T47D (cell line): ENCODE measurements at regions not wholly inside any gene's neighbourhood (a gene's known extent, or its start where the extent isn't known, plus 50 kb on each side); places are given as distances from the start of the nearest gene placed in this dataset.
A peak's percentile ranks its signal among the peaks of the same experiment; 100 is the strongest.

ENCODE experiments used
- DNase-seq, 2 experiments: peaks; one replicate each; pipeline versions ENCODE4 v3.0.0 to v3.0.0-alpha.2; 2011 to 2012; ENCODE audit warnings: low read depth in 1 of 2, low spot score in 1 of 2
- JUND ChIP-seq: IDR thresholded peaks from 2 replicates; pipeline ENCODE4 v1.6.1; 2012; ENCODE audit warnings: low read depth
- in situ Hi-C: cut with HindIII; loops from 2 replicates; pipeline ENCODE4 v1.10.0; 2016; ENCODE audit warnings: low sequenced_read_pairs, low pct_unique_long_range_greater_than_20kb

DNA sequence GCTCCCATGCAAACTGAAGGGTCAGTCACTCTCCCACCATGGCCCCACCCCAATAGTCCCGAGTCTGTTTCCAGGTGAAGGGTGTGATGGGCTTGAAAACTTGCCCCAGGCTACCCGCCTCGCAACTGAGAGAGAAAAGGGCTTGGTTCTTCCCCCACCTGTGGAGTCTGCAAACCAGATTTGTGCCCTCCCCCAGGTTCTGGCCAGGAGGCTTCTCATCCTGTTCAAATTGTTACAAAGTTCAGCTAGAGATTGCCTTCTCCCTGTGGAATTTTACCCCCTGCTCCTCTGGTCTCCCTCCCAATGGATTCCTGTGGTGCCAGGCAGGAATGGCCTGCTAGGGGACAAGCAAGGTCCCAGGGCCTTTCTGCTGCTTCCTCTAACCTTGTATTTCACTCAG lies 93.1 kb upstream of the ACO1 start:
- TF ChIP-seq JUND: no peak
- in situ Hi-C loops: no loop called here
- DNase-seq: peak in 1 of 2 experiments; percentile 62

DNA sequence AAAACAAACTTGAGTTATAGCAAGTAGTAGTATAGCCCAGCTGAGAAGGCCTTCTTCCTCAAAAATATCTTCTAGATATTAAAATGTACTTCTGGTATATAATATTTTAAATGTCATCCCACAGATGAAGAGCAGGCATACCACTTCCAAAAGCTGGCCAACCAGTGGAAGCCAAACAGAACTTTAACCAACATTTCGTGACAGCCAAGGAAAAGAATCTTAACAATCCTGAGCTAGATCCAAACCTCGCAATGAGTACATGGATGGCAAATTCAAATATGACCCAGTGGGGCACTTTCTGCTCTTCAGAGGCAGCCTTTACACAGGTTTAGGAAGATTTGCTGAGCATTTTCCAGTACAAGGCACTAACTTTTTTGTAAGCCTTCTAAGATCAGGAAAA lies 91.8 kb upstream of the ACO1 start:
- in situ Hi-C loops: no loop called here
- DNase-seq: peak in 1 of 2 experiments; percentile 76
- no peak for TF ChIP-seq JUND

DNA sequence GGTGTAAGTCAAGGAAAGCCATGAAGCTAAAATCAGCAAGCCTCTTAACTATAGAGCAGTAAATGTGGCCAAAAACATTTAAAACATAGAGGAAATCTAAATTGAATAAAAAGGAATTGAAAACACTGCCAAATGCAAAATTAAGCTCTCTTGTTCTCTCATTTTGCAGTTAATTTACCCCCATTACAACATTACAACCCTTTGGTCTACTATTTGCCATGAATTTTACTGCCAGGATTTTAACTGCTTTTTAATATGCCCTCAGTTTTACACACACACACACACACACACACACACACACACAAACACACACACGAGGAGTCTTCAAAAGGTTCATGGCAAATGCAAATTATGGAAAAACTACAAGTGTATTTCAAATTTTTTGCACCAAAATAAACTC lies 91.4 kb upstream of the ACO1 start:
- DNase-seq: no peak
- in situ Hi-C loops: no loop called here

DNA sequence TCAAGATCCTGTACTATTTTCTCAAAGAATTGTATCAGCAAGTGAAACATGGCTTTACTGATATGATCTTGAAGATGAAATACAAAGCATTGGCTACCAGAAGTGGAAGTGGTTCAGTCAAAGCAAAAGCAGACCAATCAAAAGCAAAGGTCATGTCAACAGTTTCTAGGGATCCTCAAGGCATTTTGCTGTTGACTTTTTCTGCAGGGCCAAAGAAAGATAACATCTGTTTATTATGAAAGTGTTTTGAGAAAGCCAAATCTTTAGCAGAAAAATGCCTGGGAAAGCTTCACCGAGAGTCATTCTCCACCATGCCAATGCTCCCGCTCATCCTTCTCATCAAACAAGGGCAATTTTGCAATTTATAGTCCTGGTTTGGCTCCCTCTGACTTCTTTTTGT lies 90.3 kb upstream of the ACO1 start:
- peak; percentile 54; the same call in 1 of the 2 replicates for TF ChIP-seq JUND
- in situ Hi-C loops: no loop called here
- peak in 1 of 2 experiments; percentile 93 for DNase-seq

More for the DNA sequence above, 91.4 kb upstream of the ACO1 start:
- no peak for TF ChIP-seq JUND

DNA sequence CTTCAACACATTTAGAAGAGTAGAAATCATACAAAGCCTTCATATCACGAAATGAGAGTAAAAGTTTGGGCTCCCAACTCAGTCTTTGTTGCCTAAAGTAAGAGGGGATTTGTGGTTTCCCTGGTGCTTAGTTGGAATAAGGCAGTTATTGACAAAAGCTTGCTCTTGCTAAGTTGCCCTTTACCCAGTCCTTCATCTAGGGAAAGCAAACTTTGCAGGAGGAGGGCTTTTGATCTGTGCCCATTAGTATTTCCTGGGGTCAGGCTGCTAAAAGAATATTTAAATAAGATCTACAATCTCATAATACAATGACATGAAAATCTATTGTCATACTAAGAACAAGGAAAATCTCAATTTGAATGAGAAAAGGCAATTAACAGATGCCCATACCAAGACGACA lies 84.1 kb upstream of the ACO1 start:
- in situ Hi-C loops: no loop called here
- TF ChIP-seq JUND: no peak
- no peak for DNase-seq

DNA sequence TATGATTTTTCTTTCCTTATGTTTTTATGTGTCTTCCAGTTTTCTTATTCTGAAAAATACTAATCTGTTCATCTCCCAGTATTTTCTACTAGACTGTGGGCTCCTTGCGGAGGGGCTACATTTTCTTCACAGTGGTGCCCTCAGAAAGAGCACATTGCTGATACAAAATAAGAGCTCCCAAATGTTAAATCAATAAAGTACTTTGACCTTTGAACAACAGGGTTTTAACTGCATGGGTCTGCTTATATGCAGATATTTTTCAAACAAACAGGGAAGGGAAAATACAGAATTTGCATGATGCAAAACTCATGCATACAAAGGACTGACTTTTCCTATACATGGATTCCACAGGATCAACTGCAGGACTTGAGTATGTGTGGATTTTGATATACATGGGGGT lies 79.9 kb upstream of the ACO1 start:
- in situ Hi-C loops: no loop called here
- DNase-seq: no peak
- TF ChIP-seq JUND: no peak

DNA sequence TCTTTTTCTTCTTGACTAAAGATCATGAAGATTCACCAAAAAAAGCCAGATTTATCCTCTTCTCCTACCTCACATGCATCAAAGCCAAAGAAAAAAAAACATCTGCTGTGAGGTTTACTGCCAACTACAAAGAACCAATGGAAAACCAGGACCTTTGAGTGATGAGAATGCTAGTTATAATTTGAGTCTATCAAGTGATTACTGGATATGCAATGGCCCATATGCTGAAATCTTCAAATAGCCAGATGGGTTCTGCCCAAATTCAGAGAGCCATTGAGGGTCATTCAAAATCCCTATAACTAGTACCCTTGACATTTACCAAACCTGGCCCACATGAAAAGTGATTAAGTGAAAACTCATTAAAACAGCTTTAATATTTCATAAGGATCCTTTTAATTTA lies 78.4 kb upstream of the ACO1 start:
- no peak for DNase-seq
- no peak for TF ChIP-seq JUND
- in situ Hi-C loops: no loop called here

DNA sequence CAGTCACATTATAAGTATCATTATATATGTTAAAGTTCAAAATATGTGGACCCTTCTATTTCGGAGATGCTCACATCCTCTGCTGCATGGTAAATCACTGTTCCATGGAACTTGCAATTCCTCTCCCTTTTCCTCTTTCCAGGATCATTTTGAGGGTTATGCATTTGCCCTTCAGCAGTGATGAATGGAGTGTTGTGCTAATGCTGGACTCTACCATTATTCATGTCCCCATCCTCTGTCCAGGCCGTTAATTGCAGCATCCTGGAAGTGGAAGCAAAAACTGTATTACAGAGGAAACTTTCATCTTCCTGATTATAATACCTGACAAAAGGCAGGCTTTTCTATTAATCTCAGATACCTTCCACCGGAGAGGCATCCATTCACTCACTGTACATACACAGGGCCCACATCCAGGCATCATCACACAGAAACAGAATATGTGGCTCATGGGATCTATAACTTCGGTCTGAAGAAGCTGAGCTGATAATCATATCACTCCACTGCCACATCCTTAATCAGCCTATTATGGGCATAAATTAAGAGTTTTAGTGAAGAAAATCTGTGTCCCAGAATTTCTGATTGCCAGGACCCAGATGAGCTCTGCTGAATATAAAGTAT lies 65.0 kb upstream of the ACO1 start:
- DNase-seq: no peak
- in situ Hi-C loops: no loop called here
- TF ChIP-seq JUND: no peak

DNA sequence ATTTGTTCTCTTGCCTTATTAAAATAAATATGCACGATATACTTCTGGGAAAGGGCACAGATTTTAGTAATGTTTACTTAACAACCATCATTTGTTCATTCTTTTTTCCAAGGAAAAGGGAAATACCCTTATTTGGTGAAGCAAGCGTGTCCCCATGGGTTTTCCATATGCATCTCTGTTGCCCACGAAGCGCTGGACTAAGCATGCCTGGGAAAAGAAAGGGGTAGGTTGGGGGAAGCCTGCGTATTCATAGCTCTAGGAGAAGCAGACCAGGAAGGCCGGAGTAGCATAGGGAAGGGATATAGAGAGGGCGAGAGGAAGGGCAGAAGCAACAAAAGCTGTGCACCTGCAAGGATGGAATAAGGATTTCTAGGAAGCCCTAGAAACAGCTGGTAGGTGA lies 61.8 kb upstream of the ACO1 start:
- TF ChIP-seq JUND: no peak
- no peak for DNase-seq
- in situ Hi-C loops: no loop called here

DNA sequence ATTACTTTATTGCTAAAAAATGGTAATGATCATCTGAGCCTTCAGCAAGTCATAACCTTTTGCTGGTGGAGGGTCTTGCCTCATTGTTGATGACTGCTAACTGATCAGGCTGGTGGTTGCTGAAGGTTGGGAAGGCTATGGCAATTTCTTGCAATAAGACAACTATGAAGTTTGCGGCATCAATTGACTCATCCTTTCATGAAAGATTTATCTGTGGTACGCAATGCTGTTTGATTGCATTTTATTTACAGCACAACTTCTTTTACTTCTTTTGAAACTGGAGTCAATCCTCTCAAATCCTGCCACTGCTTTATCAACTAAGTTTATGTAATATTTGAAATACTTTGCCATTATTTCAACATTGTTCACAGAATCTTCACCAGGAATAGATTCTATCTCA lies 58.3 kb upstream of the ACO1 start:
- in situ Hi-C loops: no loop called here
- no peak for TF ChIP-seq JUND
- DNase-seq: no peak

DNA sequence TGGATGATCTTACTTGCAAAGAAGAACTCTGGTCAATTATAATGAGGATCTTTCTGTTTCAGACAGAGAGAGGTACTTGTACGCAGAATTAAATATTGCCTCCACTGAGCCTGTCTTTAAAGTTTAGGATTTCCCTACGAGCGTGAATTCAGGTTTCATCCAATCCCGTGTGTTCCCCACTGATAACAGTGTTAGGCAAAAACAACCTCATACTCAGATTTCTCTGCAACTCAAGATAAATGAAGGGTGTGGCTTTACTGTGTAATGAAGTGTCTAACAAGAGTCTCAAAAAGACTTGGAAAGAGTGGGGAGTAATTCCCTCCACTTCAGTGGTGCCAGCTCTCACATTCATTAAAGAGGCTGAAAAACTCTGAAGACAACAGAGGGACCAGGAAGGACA lies 53.2 kb upstream of the ACO1 start:
- TF ChIP-seq JUND: no peak
- DNase-seq: no peak
- in situ Hi-C loops: no loop called here

DNA sequence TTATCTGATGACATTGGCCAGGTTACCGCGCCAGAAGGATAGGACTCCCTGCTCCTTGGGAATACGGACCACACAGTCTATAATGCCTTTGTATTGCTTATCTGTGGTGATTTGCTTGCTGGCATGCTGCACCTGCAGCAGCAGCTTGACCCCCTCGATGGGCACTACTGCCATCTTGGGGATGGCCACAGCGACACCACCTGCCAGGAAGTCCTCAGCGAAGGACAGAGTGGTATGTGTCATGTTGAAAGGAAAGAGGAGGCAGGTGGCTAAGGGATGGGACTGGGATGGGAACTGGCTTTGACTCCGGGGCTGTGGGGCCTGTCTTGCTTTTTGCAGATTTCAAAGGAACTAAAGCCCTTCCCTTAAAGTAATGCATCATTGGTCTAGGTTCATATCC lies 50.3 kb upstream of the ACO1 start:
- DNase-seq: no peak
- no peak for TF ChIP-seq JUND
- in situ Hi-C loops: no loop called here
